GM23338 (cell line): ENCODE measurements at regions not wholly inside any gene's neighbourhood (a gene's known extent, or its start where the extent isn't known, plus 50 kb on each side); places are given as distances from the start of the nearest gene placed in this dataset.
"Not testable (repeated sequence)": the region's sequence is repeated elsewhere in the genome, so short reads cannot be mapped to it uniquely, and the experiment has no call there.

Source experiments
- CREB1 ChIP-seq: fragments of 250-450 bp; sonication (Bioruptor Pico); IDR thresholded peaks from 2 replicates; pipeline ENCODE4 v1.5.0; 2020; ENCODE audit warnings: low read depth, mild to moderate bottlenecking, moderate library complexity
- EZH2 ChIP-seq: fragments of 200-600 bp; sonication (generic); IDR thresholded peaks from one replicate; pipeline ENCODE4 v1.8.0; 2017; ENCODE audit warnings: antibody characterized with exemption, mild to moderate bottlenecking, low read depth; ENCODE audit not compliant: unreplicated experiment
- EZH2phosphoT487 ChIP-seq: fragments of 200-600 bp; sonication (generic); IDR thresholded peaks from one replicate; pipeline ENCODE4 v1.8.1; 2018; ENCODE audit warnings: antibody characterized with exemption; ENCODE audit not compliant: unreplicated experiment
- JUNB ChIP-seq: IDR thresholded peaks from one replicate; pipeline ENCODE4 v1.6.1; 2016; ENCODE audit warnings: antibody characterized with exemption; ENCODE audit not compliant: unreplicated experiment
- NANOG ChIP-seq: IDR thresholded peaks from 2 replicates; pipeline ENCODE4 v1.6.1; 2016; ENCODE audit warnings: antibody characterized with exemption, borderline replicate concordance
- POLR2AphosphoS5 ChIP-seq: IDR thresholded peaks from 2 replicates; pipeline ENCODE4 v1.6.1; 2016; ENCODE audit warnings: antibody characterized with exemption, low read depth
- ZNF331 ChIP-seq: fragments of 250-450 bp; sonication (Bioruptor Pico); IDR thresholded peaks from 2 replicates; pipeline ENCODE4 v1.5.0; 2020; ENCODE audit warnings: low read depth, mild to moderate bottlenecking, moderate library complexity
- TF ChIP-seq, protein P1 (sequence below), 2 experiments: fragments of 200-600 bp in 1 of 2; sonication (generic) in 1 of 2; conservative IDR thresholded peaks; 2 replicates each; pipeline versions ENCODE4 v1.5.1 to v1.6.1; 2016 to 2017; ENCODE audit warnings: antibody characterized with exemption in 2 of 2, low read depth in 2 of 2, mild to moderate bottlenecking in 2 of 2, moderate library complexity in 1 of 2
- TF ChIP-seq, protein P2 (sequence below): IDR thresholded peaks from one replicate; pipeline ENCODE4 v1.6.1; 2018; ENCODE audit warnings: antibody characterized with exemption; ENCODE audit not compliant: unreplicated experiment

DNA sequence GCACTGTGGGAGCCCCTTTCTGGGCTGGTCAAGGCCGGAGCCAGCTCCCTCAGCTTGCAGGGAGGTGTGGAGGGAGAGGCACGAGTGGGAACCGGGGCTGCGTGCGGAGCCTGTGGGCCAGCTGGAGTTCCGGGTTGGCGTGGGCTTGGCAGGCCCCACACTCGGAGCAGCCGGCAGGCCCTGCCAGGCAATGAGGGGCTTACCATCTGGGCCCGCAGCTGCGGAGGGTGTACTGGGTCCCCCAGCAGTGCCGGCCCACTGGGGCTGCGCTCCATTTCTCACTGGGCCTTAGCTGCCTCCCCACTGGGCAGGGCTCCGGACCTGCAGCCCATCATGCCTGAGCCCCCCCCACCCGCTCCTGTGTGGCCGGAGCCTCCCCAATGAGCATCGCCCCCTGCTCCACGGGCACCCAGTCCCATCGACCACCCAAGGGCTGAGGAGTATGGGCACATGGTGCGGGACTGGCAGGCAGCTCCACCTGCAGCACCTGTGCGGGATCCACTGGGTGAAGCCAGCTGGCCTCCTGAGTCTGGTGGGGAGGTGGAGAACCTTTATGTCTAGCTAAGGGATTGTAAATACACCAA lies 693.8 kb upstream of the GNPDA2 start:
- not testable (repeated sequence) for TF ChIP-seq EZH2phosphoT487; JUNB; POLR2AphosphoS5; EZH2; NANOG; CREB1 (CRISPR knock-in tag); ZNF331 (CRISPR knock-in tag)
- TF ChIP-seq, protein P1, sequence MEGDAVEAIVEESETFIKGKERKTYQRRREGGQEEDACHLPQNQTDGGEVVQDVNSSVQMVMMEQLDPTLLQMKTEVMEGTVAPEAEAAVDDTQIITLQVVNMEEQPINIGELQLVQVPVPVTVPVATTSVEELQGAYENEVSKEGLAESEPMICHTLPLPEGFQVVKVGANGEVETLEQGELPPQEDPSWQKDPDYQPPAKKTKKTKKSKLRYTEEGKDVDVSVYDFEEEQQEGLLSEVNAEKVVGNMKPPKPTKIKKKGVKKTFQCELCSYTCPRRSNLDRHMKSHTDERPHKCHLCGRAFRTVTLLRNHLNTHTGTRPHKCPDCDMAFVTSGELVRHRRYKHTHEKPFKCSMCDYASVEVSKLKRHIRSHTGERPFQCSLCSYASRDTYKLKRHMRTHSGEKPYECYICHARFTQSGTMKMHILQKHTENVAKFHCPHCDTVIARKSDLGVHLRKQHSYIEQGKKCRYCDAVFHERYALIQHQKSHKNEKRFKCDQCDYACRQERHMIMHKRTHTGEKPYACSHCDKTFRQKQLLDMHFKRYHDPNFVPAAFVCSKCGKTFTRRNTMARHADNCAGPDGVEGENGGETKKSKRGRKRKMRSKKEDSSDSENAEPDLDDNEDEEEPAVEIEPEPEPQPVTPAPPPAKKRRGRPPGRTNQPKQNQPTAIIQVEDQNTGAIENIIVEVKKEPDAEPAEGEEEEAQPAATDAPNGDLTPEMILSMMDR (conservative IDR thresholded peaks at IDR 0.05; ENCODE audit: low read depth in 2 of 2), result not testable (repeated sequence)
- TF ChIP-seq, protein P2, sequence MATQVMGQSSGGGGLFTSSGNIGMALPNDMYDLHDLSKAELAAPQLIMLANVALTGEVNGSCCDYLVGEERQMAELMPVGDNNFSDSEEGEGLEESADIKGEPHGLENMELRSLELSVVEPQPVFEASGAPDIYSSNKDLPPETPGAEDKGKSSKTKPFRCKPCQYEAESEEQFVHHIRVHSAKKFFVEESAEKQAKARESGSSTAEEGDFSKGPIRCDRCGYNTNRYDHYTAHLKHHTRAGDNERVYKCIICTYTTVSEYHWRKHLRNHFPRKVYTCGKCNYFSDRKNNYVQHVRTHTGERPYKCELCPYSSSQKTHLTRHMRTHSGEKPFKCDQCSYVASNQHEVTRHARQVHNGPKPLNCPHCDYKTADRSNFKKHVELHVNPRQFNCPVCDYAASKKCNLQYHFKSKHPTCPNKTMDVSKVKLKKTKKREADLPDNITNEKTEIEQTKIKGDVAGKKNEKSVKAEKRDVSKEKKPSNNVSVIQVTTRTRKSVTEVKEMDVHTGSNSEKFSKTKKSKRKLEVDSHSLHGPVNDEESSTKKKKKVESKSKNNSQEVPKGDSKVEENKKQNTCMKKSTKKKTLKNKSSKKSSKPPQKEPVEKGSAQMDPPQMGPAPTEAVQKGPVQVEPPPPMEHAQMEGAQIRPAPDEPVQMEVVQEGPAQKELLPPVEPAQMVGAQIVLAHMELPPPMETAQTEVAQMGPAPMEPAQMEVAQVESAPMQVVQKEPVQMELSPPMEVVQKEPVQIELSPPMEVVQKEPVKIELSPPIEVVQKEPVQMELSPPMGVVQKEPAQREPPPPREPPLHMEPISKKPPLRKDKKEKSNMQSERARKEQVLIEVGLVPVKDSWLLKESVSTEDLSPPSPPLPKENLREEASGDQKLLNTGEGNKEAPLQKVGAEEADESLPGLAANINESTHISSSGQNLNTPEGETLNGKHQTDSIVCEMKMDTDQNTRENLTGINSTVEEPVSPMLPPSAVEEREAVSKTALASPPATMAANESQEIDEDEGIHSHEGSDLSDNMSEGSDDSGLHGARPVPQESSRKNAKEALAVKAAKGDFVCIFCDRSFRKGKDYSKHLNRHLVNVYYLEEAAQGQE, result not testable (repeated sequence)
